GM12865 (cell line): ENCODE measurements at regions not wholly inside any gene's neighbourhood (a gene's known extent, or its start where the extent isn't known, plus 50 kb on each side); places are given as distances from the start of the nearest gene placed in this dataset.

Experiments
- DNase-seq: peaks from one replicate; pipeline ENCODE4 v3.0.0; 2010; ENCODE audit warnings: low read depth
- H3K4me3 ChIP-seq: 2 replicates; pipeline ENCODE4 v1.5.1; 2011; ENCODE audit warnings: mild to moderate bottlenecking, low read depth, low read length, control low read depth
- CTCF ChIP-seq: IDR thresholded peaks from 2 replicates; pipeline ENCODE4 v1.5.1; 2011; ENCODE audit warnings: low read length, control low read depth, low read depth, inconsistent platforms; ENCODE audit not compliant: insufficient read depth; ENCODE audit errors: missing control alignments

GRCh38 chr3:159657629-159658028 lies 331.0 kb upstream of the IL12A start:
- no peak for DNase-seq
- no peak overlapping the region for H3K4me3 ChIP-seq
- no peak for TF ChIP-seq CTCF

GRCh38 chr3:159660326-159660725 lies 328.3 kb upstream of the IL12A start:
- TF ChIP-seq CTCF = no peak
- no peak for DNase-seq
- no peak overlapping the region for H3K4me3 ChIP-seq

- H3K4me3 ChIP-seq = no peak overlapping the region
- no peak for DNase-seq
- no peak for TF ChIP-seq CTCF
Measured at GRCh38 chr3:159660901-159661300, 327.7 kb upstream of the IL12A start.

DNA sequence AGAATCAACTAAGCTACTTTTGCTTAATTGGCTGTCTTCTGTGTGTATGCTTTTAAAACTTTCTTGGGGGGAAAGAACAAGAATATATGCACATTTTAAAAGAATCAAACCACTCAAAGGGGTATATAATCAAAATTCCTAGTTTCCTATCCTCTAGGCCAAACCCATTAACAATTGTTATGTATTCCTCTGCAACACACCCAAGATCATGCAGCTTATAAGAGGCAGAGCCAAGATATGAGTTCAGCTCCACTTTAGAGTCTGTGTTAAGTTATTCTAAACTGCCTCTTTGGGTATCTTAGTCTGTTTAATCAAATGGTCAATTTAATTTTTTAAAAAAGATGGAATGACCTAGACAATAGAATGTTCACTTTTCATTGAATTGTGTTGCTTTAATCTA lies 326.1 kb upstream of the IL12A start:
- no peak overlapping the region for H3K4me3 ChIP-seq
- no peak for TF ChIP-seq CTCF
- no peak for DNase-seq

DNA sequence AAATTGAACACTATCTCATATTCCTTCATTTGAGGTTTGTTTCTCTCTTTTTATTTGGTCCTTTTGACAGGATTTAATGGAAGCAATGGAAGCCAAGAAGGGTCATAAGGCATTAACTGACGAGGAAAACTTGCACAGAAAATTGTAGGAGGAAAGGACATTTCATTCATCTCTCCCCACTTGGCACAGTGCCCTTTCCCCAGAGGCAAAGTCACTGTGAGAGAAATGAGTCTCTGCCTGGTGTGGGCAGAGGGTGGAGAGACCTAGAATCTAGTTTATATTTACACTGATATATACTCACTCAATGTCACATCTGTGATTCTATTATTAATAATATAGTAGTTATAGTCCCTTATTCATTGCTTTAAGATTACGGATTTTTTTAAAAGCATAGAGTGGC lies 324.6 kb upstream of the IL12A start:
- no peak for TF ChIP-seq CTCF
- no peak for DNase-seq
- no peak overlapping the region for H3K4me3 ChIP-seq

GRCh38 chr3:159664653-159665052 lies 324.0 kb upstream of the IL12A start:
- TF ChIP-seq CTCF = no peak
- DNase-seq = no peak

GRCh38 chr3:159667261-159667660 lies 321.4 kb upstream of the IL12A start:
- TF ChIP-seq CTCF = no peak
- no peak for DNase-seq
- no peak overlapping the region for H3K4me3 ChIP-seq

More at GRCh38 chr3:159664653-159665052, 324.0 kb upstream of the IL12A start:
- H3K4me3 ChIP-seq = no peak overlapping the region
